HG03520 (cell line): ENCODE measurements at regions not wholly inside any gene's neighbourhood (a gene's known extent, or its start where the extent isn't known, plus 50 kb on each side); places are given as distances from the start of the nearest gene placed in this dataset.

Source experiments
- ATAC-seq: cut with Tn5 transposase; IDR thresholded peaks from one replicate; pipeline ENCODE4 v1.9.1; 2021; ENCODE audit warnings: mild to moderate bottlenecking, moderate library complexity; ENCODE audit not compliant: unreplicated experiment

DNA sequence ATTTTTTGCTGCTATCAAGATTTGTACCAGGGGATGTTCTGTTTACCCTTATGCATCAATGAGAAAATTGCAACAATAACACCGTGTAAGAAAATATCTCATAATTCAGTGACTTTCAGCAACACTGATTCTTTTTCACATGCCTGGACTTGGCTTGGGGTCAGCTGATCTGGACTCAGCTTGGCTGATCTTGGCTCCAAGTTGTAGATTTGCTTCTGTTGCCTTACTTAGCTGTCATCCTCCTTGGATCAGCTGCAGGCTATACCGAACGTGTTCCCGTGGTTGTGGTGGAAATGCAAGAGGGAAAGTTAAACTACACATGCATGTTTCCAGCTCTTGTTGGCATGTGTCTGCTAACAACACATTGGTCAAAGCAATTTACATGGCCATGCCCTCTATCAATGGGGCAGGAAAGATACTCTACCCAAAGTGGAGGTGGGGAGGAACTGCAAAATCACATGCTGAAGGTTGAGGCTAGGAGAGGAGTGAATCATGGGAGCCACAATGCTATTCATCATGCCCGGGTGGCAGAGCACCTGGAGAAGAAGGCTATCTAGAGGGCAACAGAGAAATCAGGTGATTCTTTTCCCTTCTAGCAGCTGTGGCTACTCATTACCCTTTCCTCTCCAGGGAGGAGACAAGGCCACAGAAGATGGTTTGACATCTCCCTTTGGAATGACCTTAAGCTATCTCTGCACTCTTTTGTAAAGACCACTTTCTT, 1276.3 kb upstream of the AUTS2 start:
- no peak for ATAC-seq

DNA sequence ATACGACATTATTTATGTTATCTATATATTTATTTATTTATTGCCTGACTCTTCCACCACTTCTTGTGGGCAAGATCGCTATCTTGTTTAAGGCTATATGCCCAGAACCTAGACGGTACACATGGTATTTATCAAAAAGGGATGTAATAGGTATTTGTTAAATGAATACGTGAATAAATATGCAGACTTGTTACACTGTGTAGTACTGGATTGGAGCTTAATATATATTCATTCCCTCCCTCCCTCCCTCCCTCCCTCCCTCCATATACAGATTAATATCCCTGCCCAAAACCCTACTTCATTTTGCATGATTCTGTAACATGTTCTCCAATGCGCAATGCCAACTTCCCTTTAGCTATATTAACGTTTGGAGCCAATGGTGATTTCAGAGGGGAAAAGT, 1273.7 kb upstream of the AUTS2 start:
- ATAC-seq: no peak

DNA sequence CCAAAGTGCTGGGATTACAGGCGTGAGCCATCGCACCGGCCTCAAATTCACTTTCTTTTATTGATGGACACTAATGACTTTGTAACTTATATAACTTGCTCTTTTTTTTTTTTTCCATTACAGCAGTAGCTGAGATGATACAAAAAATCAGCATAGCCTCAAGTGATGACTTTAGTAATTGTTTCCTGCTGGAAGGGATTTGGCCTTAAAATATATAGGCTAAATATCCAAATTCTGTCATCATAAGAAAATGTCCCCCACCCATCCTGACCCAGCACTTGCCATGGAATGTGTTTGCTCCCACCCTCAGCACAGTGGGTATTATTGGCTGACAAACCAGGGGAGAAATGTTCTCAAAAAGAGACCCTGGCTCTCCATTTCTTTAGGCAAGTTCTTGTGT, 1264.1 kb upstream of the AUTS2 start:
- ATAC-seq: no peak

DNA sequence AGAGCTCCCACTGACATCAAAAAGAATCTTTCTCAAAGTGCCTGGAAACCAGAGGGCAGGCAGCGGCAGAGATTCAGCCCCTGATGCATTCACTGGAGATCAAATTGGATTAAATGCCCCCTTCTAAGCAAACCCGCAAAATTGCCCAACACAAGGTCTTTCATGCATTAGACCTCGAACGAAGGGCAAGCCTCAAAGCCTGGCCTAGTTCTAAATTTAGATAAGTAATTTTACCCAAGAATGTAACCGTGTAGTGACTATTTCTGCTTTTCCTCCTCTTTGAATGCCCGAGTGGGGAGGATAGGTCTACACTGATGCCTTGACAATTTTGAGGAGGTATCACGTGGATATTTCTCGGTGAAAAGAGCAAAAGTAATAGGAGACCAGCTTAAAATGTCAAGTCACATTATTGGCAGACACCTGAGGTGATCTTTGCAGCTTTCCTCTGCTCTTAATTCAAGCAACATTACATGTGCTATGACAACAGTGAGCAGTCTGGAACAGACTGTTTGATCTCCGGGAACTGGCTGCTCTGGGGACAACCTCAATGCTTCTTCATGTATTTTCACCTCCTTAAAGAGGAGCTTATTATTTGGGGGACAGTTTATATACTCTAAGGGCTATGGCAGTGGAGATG, 1263.5 kb upstream of the AUTS2 start:
- ATAC-seq: no peak

DNA sequence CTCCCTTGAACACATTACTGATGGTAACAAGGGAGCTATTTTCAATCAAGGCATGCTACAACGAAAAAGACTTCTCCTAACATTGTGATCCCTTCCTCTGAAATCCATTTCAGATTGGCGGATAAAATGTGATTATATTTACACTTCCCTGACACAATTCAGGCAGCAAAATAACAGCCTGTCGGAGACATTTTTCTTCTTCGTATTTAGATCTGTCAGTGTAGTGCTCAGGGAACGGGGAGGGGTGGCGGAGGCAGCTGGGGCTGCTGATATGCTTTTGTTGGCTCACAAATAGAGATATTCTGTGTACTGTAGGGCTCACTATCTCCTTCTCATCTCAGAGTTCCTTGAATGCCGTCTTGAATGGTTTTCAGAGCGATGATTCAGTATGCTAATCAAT, 1261.7 kb upstream of the AUTS2 start:
- ATAC-seq: no peak

DNA sequence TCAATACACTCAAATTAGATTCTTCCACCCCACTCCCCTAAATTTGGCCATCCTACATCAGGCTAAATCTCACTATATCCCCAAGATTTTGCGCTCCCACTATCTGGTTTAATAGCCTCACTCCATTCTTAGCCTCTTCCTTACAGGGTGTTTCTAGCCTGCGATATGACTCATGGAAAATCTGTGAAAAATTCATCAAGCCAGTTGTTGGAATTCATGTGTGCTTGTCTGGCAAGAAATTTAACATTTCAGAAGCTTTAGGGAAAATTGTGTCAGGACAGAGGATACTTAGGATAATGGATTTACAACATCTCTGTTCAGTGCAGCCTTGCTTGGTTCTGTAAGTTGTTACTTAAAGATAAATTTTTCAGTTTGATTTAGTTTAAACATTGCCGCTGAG, 1249.9 kb upstream of the AUTS2 start:
- ATAC-seq: no peak

DNA sequence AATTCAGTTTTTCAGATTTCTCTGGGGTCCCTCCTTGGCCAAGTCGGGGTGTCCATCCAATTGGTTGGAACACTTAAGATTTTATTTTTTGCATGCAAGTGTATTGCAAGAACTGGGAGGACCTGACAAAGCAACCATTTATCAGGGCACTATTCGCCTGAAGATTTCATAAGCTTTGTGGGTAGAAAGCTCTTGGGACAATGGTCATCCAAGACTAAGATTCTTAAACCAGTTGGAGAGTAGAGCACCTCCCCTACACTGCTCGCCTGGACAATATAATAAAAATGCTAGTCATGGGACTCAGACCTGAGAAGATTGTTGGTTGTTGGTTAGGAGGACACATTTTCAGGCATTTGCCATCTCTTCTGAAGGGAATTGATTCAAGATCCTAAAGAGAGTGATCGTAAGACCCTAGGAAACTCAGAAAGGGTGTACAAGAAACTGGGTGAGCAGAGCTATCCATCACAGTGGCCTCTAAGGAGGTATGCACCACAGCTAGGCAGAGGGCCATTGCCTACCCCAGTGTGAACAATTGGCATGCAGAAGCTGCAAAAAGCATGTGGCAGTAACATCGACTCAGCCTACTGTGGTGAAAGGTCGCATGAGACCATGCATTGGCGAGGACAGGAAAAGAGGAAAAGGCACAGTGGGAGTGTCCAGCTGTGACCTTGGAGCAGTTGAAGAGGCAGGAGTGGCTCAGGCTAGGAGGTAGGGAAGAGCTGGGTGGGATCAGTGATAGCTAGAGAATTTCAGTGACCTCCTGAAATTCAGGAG, 1235.3 kb upstream of the AUTS2 start:
- no peak for ATAC-seq

DNA sequence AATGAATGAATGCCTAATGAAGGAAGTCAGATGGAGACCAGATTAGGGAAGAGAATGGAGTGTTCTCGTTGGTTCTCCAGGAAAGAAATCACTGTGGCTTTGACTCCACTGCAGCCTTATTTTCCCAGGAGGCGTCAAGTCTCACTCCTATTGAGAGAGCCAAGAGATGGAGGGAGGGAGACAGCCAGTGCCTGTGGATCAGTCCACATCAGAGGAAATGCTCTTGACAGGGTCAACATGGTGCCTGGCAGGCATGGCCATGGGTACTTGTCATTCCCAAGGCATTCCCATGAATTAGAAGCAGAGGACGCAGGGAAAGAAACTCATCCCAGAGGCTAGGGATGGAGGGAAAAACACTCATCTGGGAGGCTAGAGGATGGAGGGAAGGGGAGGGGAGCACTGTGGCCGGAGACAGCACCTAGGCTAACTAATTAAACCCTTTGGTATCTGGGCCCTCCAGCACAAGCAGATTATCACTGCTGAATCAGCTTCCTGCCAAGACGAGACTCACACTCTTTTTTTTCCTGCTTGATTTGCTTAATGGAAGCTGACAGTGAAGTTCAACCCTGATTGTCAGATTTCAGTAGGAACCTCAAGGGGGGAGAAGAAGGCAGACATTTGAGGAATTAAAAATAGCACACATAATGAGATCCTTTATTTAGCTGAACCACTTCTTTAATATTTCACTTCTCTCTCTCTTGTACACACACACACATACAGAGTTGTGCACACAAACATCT, 1233.2 kb upstream of the AUTS2 start:
- no peak for ATAC-seq

DNA sequence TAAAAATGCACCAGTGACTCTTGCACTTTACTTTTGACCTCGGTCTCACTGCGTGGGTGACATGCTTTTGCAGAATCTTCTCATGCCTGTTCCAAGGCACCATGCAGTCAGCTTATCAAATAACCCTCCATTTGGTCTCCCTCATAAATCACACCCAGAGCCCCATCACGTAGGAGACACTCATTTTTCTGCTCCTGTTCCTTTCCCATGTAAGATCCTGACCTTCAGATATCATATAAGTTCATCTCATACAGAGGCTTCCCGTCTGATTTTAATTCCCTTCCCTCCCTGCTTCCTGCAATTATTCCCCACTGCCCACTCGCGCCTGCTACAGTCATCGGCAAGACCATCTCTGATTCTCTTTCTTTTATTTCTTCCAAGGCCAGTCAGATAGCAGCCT, 1226.3 kb upstream of the AUTS2 start:
- ATAC-seq: no peak

DNA sequence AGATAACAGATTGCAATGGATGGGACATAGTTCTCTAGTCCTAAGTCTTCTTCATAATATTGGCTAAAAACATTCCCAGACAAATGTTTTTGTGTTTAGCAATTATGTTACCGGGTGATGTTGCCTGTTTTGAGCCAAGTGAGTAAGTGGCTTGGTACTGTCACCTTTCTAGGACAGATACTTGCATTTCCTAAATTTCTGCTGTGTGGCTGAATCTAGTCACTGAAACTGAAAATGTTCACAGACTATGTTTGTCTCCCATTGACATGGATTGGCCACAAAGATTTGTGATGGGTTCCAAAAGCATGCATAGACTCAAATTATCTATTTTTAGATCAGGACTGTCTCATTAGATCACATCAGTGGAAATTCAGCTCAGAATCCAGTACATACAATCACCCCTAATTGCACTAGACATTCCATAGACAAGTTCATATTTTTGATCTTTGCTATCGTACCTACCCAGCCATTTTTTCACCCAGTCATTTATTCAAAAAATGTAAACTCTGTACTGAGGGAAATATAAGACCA, 1222.1 kb upstream of the AUTS2 start:
- ATAC-seq: no peak

DNA sequence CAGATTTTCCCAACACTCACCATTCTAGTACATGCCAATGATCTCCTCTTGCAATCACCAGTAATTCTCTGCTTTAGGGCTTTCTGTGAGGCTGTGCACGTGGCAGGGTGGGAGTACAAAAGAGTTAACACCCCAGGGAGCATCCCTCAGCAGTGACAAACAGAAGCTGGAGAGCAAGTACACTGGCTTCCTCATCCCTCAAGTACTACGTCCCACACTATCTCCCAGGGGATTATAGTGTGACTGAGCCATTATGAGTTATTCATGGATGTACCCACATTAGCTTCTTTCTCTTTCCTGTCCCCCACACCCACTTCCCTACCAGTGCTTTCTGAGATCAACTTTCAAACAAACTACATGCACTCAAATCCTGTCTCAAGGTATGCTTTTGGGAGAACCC, 1216.5 kb upstream of the AUTS2 start:
- no peak for ATAC-seq

DNA sequence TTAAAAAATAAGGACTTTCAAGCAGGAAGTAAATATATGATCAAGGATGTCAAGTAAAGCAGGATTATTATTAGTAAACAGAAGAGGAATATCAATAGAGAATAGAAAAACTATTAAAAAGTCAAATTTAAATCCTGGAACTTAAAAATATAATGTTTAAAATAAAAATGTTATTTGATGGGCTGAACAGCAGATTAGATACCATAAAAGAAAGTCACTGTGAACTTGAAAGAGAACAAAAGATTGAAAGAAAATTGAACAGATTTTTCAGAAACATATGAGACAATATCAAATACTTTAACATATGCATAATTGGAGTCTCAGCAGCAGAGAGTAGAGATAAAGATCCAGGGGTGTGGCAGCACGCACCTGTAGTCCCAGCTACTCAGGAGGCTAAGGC, 1213.7 kb upstream of the AUTS2 start:
- ATAC-seq: no peak

DNA sequence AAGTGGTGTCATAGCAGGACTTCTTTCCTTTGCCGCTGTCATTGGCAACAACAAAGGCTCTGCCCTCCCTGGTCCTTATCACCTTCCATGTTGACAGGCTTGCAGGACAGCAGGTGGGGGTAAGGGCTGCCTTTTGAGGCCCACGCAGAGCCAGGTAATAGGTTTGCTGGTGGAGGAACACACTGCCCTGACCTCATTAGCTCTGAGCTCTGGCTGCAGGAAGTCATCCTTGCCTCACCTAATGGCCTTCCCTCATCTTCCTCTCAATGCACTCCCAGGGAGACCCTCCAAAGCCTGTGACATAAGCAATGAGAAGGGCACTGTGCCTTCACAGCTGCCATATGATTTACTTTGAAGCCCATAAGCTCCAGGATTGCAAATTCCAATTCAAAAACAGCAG, 1205.2 kb upstream of the AUTS2 start:
- no peak for ATAC-seq

DNA sequence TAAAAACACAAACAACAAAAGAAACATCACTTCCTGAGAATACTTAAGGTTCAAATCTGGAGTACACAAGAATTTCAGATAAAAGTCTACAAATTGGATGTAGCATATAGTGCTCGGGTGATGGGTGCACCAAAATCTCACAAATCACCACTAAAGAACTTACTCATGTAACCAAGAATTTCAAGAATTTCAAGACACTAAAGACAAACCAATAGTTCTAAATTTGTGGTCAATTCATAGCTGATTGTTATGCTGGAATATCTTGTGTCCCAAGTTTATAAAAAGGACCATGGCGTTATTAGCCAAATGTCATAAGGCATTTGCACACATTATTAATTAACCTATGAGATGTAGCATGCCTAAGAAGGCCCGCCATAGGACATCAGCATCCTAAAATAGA, 1204.1 kb upstream of the AUTS2 start:
- ATAC-seq: no peak

DNA sequence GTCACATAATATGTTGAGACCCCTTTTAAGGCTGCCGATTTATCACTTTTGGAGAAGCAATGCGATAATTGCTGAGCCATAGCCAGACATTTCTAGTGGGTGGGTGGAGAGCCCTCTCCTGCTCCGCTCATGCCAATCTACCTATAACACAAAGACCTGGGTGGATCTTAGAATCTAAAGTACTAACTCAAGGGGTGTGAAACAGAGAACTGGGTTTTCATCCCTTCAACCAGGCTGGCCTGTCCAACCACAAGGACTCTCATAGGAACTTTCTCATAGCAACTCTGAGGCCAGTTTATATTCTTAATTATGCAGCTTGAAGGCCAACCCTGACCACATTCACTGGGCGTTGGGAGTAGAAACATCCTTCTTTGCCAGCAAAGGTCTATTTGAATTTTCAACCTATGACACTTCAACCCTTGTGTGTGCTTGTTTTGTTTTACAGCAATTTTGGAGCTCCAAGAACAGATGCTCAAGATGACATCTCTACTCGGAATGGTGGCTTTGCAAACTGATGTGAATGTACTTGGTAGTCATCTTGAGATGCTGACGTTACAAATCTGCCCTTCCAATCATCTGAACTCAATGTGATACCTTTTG, 1198.2 kb upstream of the AUTS2 start:
- no peak for ATAC-seq

DNA sequence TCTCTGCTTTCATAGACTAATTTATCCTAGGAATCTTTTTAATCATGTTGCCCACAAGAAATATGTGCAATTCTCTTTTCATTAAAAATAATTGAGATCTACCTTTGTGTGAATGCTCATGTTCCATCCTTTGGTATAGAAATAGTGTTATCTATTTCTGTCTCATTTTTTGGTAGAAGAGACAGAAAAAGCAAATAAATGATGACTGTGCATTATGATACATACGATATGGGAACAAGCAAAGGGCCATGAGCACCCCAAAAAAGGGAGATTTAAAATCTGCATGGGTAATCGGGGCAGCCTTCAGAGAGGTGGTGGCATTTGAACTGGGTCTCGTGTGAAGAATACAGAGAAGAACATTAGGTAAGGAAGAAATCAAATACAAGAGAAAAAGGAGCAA, 1197.5 kb upstream of the AUTS2 start:
- ATAC-seq: no peak

DNA sequence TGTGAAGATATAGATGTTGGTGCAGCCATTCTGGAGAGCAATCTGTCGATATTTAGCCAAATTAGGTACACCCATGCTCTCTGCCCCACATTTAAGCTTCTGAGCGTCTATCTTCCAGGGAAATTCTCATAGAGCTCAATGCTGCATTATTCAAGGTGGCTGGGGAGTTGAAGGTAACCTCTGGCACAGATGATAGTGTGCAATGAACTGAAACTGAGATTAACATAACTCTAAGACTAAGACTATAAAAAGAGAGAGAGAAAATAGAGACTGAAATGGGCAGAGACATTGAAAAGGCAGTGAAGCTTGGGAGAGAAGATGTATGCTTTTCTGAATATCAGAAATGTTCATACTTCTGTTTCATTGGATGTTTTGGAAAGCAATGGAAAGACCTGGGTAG, 1197.0 kb upstream of the AUTS2 start:
- no peak for ATAC-seq

DNA sequence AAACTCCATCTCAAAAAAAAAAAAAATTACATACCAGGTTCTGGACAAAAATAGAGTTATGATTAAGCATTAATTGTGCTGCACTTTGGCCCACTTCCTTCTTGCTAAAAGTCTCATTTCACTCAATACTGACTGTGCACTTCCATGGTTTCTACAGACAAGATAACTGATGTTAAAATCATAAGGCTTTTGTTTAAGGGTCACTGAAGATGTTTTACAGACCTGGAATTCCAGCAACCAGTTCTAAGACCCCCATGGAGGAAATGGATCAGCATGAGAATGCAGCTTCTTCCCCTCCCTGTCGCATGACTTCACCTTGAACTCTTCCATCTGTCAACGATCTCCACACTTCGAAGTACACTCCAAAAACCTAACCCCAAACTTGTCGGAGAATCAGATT, 1191.8 kb upstream of the AUTS2 start:
- ATAC-seq: no peak

DNA sequence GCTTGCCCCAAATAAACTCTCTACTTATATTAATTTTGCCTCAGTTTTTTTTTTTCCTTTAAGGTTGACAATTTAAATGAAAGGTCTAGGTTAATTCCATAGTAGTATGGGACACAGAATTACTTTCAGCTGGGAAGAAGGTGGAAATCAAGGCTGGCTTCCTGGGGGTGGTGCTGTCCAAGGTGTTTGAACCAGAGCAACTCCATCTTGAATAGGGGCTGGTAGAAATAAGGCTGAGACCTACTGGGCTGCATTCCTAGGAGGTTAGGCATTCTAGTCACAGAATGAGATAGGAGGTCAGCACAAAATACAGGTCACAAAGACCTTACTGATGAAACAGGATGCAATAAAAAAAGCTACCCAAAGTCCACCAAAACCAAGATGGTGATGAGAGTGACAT, 1190.8 kb upstream of the AUTS2 start:
- ATAC-seq: no peak

DNA sequence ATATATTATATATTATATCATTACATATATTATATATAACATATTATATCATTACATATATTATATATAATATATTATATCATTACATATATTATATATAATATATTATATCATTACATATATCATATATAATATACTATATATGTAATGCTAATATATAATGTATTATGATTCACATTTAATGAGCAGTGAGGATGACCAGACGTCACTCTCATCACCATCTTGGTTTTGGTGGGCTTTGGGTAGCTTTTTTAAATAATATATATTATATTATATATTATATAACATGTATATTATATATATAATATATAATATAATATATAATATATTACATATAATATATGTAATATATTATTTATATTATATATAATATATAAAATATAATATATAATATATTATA, 1189.4 kb upstream of the AUTS2 start:
- ATAC-seq: no peak

DNA sequence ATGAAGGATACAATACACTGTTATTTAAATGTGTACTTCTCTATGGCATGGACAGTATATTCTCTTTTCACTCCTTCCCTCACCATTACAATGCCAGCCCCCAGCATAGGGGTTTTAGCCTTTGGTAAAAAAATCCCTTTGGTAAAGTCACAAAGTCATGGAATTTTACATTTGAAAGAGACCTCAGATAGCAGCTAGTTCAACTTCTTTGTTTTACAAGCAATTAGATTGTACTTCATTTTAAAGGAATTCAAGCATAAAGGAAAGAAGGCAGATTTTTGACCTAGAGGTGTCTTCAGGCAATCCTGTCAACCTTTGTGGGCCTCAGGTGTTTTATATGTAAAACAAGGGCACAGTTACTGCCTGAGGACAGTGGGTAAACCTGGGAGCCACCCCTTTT, 1188.4 kb upstream of the AUTS2 start:
- ATAC-seq: no peak
